HG02759 (cell line): ENCODE measurements at regions not wholly inside any gene's neighbourhood (a gene's known extent, or its start where the extent isn't known, plus 50 kb on each side); places are given as distances from the start of the nearest gene placed in this dataset.
"Not testable (repeated sequence)": the region's sequence is repeated elsewhere in the genome, so short reads cannot be mapped to it uniquely, and the experiment has no call there.

Source experiments
- ATAC-seq: cut with Tn5 transposase; IDR thresholded peaks from one replicate; pipeline ENCODE4 v1.9.1; 2021; ENCODE audit warnings: mild to moderate bottlenecking, moderate library complexity; ENCODE audit not compliant: unreplicated experiment

DNA sequence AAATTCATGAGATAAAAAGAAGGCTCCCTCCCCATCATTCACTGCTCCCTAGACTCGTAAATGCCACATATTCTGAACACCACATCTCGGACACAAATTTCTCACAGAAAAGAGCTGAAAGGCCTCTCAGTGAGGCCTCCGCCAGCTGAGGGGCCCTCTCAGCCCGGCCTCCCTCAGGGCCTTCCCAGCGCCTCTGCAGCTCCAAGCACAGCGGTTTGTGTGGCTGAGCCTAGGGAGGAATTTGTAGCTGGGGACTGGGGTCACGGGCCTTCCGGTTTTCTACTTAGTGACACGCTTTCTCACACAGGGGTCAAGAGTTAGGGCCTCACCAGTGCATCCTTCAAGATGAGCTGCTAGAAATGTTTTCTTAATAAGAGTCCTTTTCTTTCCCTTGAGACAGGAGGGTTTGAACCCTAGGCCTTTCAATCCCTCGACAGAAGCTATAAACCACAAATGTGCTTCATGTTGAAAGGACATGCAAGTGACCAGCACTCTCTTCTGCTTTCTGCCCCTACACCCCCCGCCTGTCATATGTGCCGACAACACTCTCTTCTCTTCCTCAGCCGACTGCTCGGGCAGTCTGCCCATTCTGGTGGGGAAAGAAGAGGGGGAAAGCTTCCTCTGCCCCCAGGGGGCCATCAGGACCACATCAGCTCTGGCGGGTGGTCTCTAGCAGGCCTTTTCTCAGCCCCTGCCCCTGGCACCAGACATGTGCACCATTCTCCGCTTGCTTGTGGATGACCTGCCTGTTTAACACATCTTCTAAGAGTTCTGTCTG, 104.9 kb downstream of the CHIC2 start:
- ATAC-seq = no peak

DNA sequence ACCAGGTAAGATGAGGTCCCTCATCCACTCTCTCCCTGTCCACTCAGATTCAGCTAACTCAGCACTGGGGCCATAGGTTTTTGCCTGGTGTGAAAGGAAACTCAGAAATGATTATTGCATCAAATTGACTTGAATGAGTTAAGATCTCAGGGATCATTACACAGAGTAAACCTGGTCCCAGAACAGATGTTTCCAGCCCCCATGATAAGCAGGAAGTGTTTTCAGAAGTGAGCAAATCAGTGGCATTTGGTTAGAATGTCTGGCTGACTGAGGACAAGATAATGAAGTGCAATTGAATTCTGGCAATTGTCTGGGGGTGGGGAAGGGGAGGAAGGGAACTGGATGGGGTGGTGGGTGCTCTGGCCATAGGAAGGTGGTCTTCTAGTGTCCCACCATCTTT, 108.0 kb downstream of the CHIC2 start:
- ATAC-seq = no peak

DNA sequence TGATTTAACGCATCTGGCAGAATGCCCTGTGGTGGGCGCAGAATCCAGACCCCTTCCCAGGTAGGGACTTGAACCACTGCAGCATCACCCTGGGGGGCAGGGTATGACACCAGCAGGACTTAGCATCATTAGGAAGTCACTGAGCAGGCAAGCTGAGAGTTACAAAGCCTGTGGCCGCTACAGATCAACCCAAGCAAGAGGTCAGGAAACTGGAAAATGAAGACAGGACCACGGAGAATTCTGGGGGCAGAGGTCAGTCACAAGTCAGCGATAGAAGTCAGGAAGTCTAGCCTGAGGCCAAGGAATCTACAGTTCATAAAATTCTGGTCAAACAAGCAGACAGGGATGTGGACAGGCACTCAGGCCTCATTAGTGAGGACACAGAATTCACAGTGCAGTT, 108.4 kb downstream of the CHIC2 start:
- ATAC-seq = no peak

DNA sequence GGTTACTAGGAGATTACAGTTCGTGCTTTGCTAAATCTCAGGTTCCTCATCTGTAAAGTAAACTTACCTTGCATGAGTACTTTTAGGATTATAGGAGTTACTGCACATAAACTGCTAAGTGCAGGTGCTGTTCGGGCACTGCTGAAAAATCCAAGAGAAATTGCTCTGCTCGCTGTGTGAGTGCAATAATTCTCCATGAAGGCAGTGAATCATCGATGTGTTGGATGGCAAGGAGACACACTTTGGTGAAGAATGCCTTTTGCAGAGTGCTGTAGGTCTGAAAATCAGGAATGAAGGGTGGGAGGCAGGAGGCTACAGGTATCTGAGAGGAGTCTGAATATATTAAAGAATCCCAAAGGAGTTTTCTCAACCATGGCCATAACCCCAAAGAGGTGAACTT, 113.0 kb downstream of the CHIC2 start:
- ATAC-seq = no peak

DNA sequence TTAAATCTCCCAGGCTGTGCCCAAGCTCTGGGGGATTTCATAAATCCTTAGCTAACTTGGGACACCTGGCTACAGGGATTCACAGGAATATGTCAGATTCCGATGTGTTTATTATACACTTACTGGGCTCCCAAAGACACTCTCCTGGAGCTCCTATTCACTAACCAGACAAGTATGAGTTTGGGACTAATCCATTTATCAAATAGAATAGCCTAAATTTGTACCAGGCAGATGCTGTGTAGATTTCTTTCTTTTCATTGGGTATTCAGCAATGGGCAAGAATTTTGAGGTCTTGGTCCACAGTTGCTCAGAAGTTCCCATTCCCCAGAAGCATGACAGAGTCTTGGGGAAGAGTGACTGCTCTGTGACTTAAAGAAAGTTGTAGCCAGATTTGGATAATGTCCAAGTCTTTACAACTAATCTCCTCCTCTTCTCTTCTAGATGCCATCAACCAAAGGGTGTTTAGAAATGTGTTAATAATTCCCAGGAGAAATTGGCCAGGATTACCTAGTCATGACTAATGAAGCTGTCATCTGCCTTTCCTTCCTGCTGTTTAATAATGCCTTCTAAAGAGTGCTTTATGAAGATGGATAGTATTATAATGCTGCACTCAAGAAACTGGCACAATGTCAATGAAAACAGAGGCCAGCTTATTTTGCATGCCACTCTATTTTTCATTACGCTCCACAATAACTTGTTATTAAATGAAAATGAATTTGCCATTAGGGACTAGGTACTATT, 120.9 kb downstream of the CHIC2 start:
- no peak for ATAC-seq

DNA sequence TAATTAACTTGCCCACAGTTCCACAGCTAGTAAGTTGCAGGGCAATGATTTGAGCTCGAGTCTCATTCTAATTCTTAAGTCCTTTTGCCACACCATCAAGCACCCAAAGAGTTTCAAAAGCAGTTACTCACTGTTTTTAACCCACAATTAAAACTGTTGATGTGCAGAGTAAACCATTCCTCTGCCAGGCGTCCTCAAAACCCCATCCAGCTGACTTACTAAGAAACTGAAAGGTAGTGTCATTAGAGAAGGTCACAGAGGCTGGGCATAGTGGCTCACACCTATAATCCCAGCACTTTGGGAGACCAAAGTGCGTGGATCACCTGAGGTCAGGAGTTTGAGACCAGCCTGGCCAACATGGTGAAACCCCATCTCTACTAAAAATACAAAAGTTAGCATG, 121.7 kb downstream of the CHIC2 start:
- no peak for ATAC-seq

DNA sequence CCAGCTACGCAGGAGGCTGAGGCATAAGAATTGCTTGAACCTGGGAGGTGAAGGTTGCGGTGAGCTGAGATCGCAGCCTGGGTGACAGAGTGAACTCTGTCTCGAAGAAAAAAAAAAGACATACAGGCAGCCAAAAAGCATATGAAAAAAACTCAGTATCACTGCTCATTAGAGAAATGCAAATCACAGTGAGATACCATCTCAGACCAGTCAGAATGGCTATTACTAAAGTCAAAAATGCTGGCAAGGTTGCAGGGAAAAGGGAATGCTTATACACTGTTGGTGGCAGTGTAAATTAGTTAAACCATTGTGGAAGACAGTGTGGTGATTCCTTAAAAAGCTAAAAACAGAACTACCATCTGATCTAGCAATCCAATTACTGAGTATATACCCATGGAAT, 123.1 kb downstream of the CHIC2 start:
- ATAC-seq = no peak

DNA sequence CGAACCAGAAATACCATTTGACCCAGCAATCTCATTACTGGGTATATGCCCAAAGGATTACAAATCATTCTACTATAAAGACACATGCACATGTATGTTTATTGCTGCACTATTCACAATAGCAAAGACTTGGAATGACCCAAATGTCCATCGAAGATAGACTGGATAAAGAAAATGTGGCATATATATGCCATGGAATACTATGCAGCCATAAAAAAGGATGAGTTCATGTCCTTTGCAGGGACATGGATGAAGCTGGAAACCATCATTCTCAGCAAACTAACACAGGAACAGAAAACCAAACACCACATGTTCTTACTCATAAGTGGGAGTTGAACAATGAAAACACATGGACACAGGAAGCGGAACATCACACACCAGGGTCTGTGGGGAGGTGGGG, 124.5 kb downstream of the CHIC2 start:
- ATAC-seq = not testable (repeated sequence)

DNA sequence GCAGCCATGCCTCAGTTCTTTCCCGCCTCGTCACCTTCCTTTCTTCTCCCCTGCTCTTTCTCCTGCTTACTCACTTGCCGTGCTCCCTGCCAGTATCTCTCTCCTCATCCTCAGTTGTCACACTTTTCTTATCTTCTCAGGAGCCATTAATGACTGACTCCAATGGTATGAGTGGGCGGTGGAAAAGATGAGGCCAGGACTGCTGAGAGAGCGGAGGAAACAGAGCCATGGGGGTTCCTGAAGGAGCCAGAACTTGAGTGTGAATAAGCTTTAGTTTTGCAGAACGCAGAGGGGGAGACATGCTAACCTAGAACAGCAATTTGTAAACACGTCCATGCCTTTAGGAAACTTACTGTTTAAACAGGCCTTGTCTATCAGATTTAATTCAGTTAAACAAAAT, 126.5 kb downstream of the CHIC2 start:
- no peak for ATAC-seq

DNA sequence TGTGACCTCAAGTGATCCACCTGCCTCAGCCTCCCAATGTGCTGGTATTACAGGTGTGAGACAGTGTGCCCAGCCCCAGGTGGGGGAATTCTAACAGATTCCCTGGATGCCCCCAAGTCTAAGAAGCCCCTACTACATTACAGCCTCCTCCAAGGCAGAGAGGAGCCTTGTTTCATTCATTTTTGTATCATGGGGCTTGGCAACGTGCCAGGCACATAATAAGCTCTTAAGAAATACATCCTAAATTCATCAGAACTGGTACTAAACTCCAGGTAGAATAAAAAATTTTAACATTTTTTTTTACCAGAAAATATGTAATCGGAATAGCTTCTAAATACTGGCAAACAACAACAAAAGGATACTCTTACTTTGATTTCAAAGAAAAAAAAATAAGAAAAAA, 127.1 kb downstream of the CHIC2 start:
- no peak for ATAC-seq

DNA sequence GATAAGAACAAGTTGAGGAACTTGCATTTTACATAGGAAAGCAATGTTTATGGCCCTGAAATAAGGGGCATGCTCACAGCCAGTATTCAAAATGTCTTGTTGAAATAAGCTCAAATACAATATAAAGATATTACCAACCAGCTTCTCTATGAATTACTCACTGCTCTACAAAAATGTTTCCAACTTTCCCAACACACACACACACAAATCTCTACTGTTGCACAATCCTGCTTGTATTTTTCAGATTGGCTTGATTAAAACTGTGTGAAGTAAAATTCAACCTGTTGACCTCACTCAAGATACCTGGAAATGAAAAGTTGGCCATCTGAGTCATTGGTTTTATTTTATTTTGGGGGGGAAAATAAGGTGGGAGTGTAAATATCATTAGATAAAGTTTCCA, 128.6 kb downstream of the CHIC2 start:
- ATAC-seq = no peak

DNA sequence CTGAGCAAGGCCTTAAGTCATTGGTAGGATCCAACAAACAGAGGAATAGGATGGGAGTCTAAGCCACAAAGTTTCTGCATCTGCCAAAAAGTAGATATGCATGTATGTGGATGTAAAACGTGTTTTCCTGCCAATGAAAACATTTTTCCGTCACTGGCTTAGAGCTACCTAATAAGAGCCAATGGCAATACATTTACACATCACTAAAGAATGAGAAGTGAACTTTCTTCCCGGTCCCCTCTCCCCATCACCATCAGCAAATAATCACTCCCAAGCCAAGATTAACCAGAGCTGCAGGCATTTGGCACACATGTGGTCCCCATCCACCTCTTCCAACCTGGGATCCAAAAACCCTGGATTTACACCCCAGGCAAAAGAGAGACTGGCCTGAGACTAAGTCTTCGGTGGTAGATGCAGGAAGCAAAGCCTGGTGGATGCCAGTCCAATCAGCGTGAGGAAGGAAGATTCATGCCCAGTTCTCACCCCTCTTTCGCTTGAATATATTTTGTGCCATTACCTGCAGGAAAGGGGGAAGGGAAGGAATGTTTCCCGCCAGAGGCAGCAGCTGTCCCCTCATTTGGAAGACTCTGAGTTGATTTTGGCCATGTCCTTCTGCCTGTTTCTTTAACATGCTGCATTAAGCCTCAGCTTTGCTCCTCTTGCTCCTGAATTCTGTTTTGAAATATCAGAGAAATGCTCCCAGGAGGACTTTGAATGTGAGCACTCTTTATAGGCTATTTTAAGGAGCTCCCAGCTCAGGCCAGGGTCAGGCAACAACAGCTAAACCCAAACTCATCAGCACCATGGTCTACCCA, 131.4 kb downstream of the CHIC2 start:
- ATAC-seq = no peak

DNA sequence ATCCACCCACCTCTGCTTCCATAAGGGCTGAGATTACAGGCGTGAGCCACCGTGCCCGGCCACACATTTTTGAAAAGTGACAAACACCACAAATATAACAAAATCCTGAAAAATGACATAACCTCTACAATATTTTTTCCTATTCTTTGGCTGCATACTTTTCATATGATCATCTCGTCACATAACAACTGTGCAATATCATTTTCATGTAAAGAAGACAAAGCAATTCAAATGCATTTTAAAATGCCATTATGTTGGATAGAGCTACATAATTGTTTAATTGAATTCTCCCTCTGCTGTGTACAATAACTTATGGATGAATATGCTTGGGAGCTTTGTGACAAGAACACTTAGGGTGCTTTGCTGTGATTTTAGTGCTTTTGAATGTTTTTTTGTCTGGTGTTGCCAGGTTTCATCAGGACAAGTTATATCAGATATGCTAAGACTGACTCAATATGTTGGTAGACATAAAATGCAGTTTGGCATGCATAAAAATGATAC, 132.9 kb downstream of the CHIC2 start:
- ATAC-seq = no peak

DNA sequence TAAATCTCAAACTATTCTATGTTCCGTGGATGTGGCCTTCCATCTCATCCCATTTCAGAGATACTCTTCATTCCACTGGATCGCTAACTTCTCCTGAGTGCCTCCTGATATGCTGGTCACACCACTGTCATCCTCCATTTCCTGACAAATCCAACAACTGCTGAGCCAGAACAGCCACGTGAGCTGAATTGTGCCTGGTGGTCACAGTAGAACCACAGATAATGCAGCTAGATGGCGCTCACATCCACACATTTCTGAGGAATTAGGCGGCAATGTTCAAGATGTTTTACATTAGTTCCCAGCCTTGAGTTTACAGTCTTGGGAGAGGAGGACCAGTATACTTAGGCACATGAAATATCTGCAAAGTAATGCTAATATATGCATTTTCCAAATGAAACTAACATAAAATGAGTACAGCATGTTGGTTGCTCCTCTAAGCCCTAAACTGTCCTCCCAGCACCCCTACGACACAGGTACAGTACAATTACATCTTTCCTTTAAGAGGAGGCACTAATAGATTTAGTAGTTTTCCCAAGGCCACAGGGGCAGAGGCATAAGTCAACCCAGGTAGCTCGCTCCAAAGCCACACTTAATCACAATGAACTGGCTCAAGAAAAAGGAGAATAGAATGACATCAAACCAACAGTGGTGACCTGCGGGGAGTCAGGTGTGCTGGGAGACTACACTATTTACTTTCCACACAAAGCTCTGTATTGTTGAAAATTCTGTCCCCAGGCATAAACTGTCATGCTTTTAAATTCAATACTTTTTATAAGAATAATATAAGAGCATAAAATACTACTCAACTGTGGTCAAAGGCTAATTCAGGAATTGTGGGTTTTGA, 134.2 kb downstream of the CHIC2 start:
- ATAC-seq = peak; percentile 69

DNA sequence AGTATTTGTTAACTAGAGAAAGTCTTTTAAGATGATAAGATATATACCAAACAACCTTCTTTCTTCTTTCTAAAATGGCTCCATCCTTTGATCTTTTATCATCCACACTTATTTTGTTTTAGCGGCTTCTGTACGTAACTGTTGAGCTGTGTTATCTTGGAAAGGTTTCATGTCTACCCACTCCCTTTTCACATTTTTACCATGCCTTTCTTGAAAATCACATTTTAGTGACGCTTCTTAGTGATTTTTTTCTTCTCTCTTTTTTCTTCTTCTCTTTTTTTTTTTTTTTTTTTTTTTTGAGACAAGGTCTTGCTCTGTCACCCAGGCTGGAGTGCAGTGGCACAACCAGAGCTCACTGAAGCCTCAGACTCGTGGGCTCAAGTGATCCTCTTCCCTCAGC, 135.1 kb downstream of the CHIC2 start:
- ATAC-seq = no peak

DNA sequence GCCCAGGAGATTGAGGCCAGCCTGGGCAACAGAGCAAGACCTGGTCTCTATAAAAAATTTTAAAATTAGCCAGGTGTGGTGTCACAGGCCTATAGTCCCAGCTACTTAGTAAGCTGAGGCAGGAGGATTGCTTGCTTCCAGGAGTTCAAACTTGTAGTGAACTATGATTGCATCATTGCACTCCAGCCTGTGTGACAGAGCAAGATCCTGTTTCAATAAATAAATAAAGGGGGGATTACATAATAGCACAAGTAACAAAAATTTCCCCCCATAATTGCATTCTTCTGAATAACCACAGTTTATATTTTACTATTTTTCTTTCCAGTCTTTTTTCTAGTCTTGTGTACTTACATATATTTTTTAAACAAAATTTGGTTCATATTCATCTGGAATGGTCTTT, 135.6 kb downstream of the CHIC2 start:
- no peak for ATAC-seq

DNA sequence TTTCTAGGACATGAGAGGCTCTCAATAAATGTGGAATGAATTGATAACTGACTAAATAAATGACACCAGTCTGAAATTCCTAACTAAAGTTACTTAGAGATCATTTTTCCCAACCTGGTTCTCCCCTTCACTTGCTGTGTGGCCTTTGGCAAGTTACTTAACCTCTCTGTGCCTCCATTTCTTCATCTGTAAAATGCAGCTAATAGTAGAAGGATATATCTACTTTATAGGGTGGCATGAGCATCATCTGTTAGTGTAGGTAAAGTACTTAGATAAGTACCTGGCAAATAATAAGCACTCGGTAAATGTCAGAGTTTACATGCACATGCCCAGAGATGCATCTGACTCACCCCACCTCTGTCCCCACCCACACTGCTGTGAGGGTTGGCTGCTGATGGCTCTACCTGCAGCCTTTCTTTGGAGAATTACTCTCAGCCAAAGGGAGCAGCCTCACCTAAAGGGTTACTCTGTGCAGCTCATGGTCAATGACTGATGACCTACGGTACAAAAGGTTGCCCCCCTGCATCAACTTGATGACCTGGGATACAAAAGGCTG, 139.3 kb downstream of the CHIC2 start:
- no peak for ATAC-seq

DNA sequence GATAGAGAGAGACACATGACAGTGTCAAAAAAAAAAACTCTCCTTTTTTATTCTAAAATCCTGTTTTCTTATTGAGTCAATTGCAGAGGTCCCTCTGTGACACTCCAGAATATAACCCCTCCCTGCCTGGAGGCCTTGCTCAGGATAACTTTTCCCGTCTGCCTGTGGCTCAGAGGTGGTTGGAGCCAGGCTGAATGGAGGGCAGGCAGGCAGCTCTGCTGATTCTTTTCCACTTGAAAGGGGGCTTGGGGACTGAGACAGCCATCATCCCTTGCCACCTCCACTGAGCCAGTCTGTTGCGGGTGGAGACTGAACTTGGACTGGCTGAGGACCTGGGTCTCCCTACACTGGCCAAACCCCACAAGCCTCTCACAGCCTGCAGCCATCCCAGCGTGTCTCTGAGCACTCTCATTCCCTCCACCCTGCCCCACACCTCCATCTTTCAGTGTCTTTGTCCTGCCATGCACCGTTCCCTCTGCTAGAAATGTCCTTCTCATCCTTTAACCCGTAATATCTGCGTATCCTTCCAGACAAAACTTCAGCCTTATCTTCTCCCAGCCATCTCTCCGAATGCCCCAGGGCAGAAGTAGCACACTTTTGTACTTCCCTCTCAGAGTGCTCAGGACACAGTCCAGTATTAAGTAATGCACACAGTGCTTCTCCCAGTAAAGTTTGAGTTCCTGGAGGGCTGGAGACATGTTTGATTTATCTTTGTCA, 139.9 kb downstream of the CHIC2 start:
- no peak for ATAC-seq

DNA sequence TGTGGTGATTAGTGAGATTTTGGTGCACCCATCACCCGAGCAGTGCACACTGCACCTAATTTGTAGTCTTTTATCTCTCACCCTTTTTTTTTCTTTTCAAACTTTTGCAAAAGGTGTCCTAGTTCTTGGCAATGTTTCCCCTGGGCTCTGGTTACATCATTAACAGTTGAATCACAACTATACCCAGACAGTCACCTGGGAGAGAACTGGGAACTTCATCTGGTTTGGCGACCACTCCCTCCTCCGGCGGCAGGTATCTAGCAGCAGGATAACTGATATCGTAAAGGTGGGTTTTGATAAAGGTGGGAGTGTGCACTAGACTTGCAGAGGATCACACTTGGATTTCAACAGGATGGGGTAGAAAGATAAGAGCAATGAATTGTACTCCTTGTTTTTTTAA, 140.5 kb downstream of the CHIC2 start:
- ATAC-seq = no peak

DNA sequence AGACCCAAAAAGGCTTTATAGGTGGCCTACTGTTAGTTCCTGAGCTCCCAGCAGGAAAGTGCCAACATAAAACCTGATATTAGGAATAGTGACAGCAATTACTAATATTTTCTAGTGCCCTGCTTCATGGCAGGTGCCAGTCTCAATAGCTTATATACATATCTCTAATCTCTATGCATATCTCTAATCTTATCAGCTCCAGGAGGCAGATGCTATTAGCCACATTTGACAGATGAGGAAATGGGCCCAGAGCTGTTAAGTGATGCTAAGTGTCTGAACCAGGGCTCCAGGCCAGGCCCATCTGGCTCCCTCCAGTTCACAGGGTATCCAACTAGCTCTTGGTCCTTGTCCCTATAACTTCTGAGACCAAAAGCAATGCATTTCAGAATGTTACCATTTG, 142.5 kb downstream of the CHIC2 start:
- no peak for ATAC-seq
